ENCODE measurements at regions not wholly inside any gene's neighbourhood (a gene's known extent, or its start where the extent isn't known, plus 50 kb on each side); places are given as distances from the start of the nearest gene placed in this dataset.

DNA sequence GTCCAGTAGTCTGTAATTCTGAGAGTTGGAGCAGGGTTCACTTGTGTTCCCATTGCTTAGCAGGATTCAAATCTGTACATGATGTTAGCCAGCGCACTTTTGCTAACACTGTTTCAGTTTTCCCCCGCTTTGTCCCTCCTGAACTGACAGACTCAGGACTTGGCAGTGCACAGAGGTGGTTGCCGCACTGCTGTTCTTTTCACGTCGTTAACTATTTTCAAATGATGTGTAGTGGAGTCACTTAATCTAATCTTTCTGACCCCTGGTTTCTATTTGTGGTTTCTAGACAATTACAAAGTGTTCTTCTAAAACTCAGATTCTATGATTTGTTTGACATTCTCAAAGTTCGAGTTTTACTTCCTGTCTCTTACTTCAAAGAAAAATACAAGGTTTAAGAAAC lies 234.5 kb downstream of the RBM43 start:
- no peak for ATAC-seq

GRCh38 chr2:151025816-151026215 lies 235.8 kb downstream of the RBM43 start:
- H3K9me3 ChIP-seq: no peaks in the 10 kb centered on the region
- ATAC-seq (no peak), DNase-seq (no peak)
- H3K4me1 ChIP-seq: no peaks in the 10 kb centered on the region
- H3K27me3 ChIP-seq (ENCODE audit: low read depth): no peaks in the 10 kb centered on the region
- intact Hi-C loops (cut with DNase I): no loop called here
- no peak overlapping the region for H3K27ac ChIP-seq
- no peak overlapping the region for H3K4me3 ChIP-seq
- TF ChIP-seq, protein P1, sequence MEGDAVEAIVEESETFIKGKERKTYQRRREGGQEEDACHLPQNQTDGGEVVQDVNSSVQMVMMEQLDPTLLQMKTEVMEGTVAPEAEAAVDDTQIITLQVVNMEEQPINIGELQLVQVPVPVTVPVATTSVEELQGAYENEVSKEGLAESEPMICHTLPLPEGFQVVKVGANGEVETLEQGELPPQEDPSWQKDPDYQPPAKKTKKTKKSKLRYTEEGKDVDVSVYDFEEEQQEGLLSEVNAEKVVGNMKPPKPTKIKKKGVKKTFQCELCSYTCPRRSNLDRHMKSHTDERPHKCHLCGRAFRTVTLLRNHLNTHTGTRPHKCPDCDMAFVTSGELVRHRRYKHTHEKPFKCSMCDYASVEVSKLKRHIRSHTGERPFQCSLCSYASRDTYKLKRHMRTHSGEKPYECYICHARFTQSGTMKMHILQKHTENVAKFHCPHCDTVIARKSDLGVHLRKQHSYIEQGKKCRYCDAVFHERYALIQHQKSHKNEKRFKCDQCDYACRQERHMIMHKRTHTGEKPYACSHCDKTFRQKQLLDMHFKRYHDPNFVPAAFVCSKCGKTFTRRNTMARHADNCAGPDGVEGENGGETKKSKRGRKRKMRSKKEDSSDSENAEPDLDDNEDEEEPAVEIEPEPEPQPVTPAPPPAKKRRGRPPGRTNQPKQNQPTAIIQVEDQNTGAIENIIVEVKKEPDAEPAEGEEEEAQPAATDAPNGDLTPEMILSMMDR (IDR thresholded peaks at IDR 0.05): no peak
- no peaks in the 10 kb centered on the region for H3K36me3 ChIP-seq

More for the DNA sequence above, 234.5 kb downstream of the RBM43 start:
- no peak overlapping the region for H3K27ac ChIP-seq
- no peaks in the 10 kb centered on the region for H3K27me3 ChIP-seq (ENCODE audit: low read depth)
- intact Hi-C loops (cut with DNase I): no loop called here
- TF ChIP-seq, protein P1 (IDR thresholded peaks at IDR 0.05): no peak
- H3K4me1 ChIP-seq: no peaks in the 10 kb centered on the region
- H3K9me3 ChIP-seq: no peaks in the 10 kb centered on the region
- H3K36me3 ChIP-seq: no peaks in the 10 kb centered on the region
- no peak for DNase-seq
- no peak overlapping the region for H3K4me3 ChIP-seq

- intact Hi-C loops (cut with DNase I): no loop called here
- TF ChIP-seq, protein P1 (IDR thresholded peaks at IDR 0.05): no peak
- no peak for ATAC-seq
These were observed 236.9 kb downstream of the RBM43 start for GRCh38 chr2:151024696-151025251.

GRCh38 chr2:151021747-151022452 lies 239.8 kb downstream of the RBM43 start:
- Histone ChIP-seq H3K4me1 (no peaks in the 10 kb centered on the region), H3K27ac (no peak overlapping the region), H3K9me3 (no peaks in the 10 kb centered on the region), H3K4me3 (no peak overlapping the region), H3K27me3 (ENCODE audit: low read depth) (no peaks in the 10 kb centered on the region), H3K36me3 (no peaks in the 10 kb centered on the region)
- TF ChIP-seq, protein P1 (IDR thresholded peaks at IDR 0.05): no peak
- intact Hi-C loops (cut with DNase I): no loop called here
- ATAC-seq: no peak
- DNase-seq: no peak

More at GRCh38 chr2:151024696-151025251, 236.9 kb downstream of the RBM43 start:
- Histone ChIP-seq H3K4me3 (no peak overlapping the region), H3K9me3 (no peaks in the 10 kb centered on the region), H3K27me3 (ENCODE audit: low read depth) (no peaks in the 10 kb centered on the region), H3K36me3 (no peaks in the 10 kb centered on the region), H3K4me1 (no peaks in the 10 kb centered on the region), H3K27ac (no peak overlapping the region)
- DNase-seq: no peak

DNA sequence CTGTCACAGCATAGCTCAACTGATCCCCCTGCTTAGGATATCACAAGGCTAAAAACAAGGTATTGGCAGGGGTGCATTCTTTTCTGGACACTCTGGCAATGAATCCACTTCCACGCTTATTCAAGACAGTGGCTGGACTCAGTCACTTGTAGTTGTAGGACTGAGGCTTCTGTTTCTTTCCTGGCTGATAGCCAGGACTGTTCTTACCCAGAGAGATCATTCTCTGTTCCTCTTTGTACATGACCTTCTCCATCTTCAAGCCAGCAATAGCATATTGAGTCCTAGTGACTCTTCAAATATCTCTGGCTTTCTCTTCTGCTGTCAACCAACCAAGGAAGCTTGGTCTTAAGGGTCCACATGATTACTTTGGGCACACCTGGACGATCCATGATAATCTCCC lies 241.3 kb downstream of the RBM43 start:
- TF ChIP-seq, protein P1 (IDR thresholded peaks at IDR 0.05): no peak
- intact Hi-C loops (cut with DNase I): no loop called here
- no peaks in the 10 kb centered on the region for H3K27me3 ChIP-seq (ENCODE audit: low read depth)
- H3K4me3 ChIP-seq: no peak overlapping the region
- H3K9me3 ChIP-seq: no peaks in the 10 kb centered on the region
- no peaks in the 10 kb centered on the region for H3K4me1 ChIP-seq
- DNase-seq (no peak), ATAC-seq (no peak)
- H3K36me3 ChIP-seq: no peaks in the 10 kb centered on the region
- no peak overlapping the region for H3K27ac ChIP-seq

All from lower lobe of right lung (tissue), 2 donors.